H1 (cell line): ENCODE measurements at regions not wholly inside any gene's neighbourhood (a gene's known extent, or its start where the extent isn't known, plus 50 kb on each side); places are given as distances from the start of the nearest gene placed in this dataset.

Experiments
- RFX5 ChIP-seq: IDR thresholded peaks from 2 replicates; pipeline ENCODE4 v1.6.1; 2011; ENCODE audit warnings: low read depth, low read length, improper control_type of control experiment, borderline replicate concordance
- SP1 ChIP-seq: IDR thresholded peaks from 2 replicates; pipeline ENCODE4 v1.6.1; 2011; ENCODE audit warnings: low read depth, low read length

- TF ChIP-seq RFX5 = no peak
- no peak for TF ChIP-seq SP1
These were observed 823.4 kb upstream of the CHORDC1 start for GRCh38 chr11:91046261-91046660.
